ENCODE measurements at regions not wholly inside any gene's neighbourhood (a gene's known extent, or its start where the extent isn't known, plus 50 kb on each side); places are given as distances from the start of the nearest gene placed in this dataset.

GRCh38 chr1:169042377-169042776 is 64.1 kb upstream of the ATP1B1 start:
- no peaks in the 10 kb centered on the region for H3K79me2 ChIP-seq (ENCODE audit: control insufficient read depth, insufficient read depth, low read length)
- TF ChIP-seq CTCF (optimal IDR thresholded peaks at IDR 0.05 in 1 of 3, IDR thresholded peaks at IDR 0.05 in 1 of 3, conservative IDR thresholded peaks at IDR 0.05 in 1 of 3; ENCODE audit: extremely low read depth in 1 of 3, insufficient read depth in 2 of 3, low read length in 3 of 3): no peak
- TF ChIP-seq EZH2 (IDR thresholded peaks at IDR 0.05; ENCODE audit: low read length): no peak
- FAIRE-seq: no peak
- H3K27me3 ChIP-seq (ENCODE audit: control insufficient read depth, extremely low read depth, insufficient read depth, low read length): no peaks in the 10 kb centered on the region
- dilution Hi-C loops (cut with MboI; ENCODE audit: extremely low pct_ligation_motif_present, low sequenced_read_pairs): no loop called here
- H3K4me2 ChIP-seq (ENCODE audit: control insufficient read depth, extremely low read depth, insufficient read depth, low read depth, low read length): no peak overlapping the region
- H3K9me3 ChIP-seq (ENCODE audit: control insufficient read depth, low read depth, low read length): no peaks in the 10 kb centered on the region
- no peak overlapping the region for H3K27ac ChIP-seq (ENCODE audit: control insufficient read depth, insufficient read depth, low read length)
- H3K4me1 ChIP-seq (ENCODE audit: control insufficient read depth, extremely low read depth, insufficient read depth, low read length): no peaks in the 10 kb centered on the region
- no peak overlapping the region for H3K9ac ChIP-seq (ENCODE audit: control insufficient read depth, extremely low read depth, insufficient read depth, low read length)
- no peaks in the 10 kb centered on the region for H3K36me3 ChIP-seq (ENCODE audit: control insufficient read depth in 2 of 2, extremely low read depth in 1 of 2, insufficient read depth in 2 of 2, low read length in 2 of 2)
- no peak overlapping the region for H2AFZ ChIP-seq (ENCODE audit: control insufficient read depth, low read length)
- DNase-seq (ENCODE audit: low read depth, low spot score): no peak
- H4K20me1 ChIP-seq (ENCODE audit: control insufficient read depth, extremely low read depth, insufficient read depth, low read length): no peaks in the 10 kb centered on the region
- H3K9me1 ChIP-seq (ENCODE audit: control insufficient read depth, extremely low read depth, insufficient read depth, low read length): no peaks in the 10 kb centered on the region
- no peak overlapping the region for H3K4me3 ChIP-seq (ENCODE audit: control insufficient read depth in 2 of 3, extremely low read depth in 1 of 3, insufficient read depth in 2 of 3, low read depth in 1 of 3, low read length in 3 of 3)

GRCh38 chr1:169043823-169044222 is 62.7 kb upstream of the ATP1B1 start:
- Histone ChIP-seq H2AFZ (ENCODE audit: control insufficient read depth, low read length) (no peak overlapping the region), H3K4me1 (ENCODE audit: control insufficient read depth, extremely low read depth, insufficient read depth, low read length) (no peaks in the 10 kb centered on the region), H3K27me3 (ENCODE audit: control insufficient read depth, extremely low read depth, insufficient read depth, low read length) (no peaks in the 10 kb centered on the region), H3K4me3 (ENCODE audit: control insufficient read depth in 2 of 3, extremely low read depth in 1 of 3, insufficient read depth in 2 of 3, low read depth in 1 of 3, low read length in 3 of 3) (no peak overlapping the region), H3K9ac (ENCODE audit: control insufficient read depth, extremely low read depth, insufficient read depth, low read length) (no peak overlapping the region), H3K9me3 (ENCODE audit: control insufficient read depth, low read depth, low read length) (no peaks in the 10 kb centered on the region), H3K27ac (ENCODE audit: control insufficient read depth, insufficient read depth, low read length) (no peak overlapping the region), H4K20me1 (ENCODE audit: control insufficient read depth, extremely low read depth, insufficient read depth, low read length) (no peaks in the 10 kb centered on the region), H3K9me1 (ENCODE audit: control insufficient read depth, extremely low read depth, insufficient read depth, low read length) (no peaks in the 10 kb centered on the region), H3K79me2 (ENCODE audit: control insufficient read depth, insufficient read depth, low read length) (no peaks in the 10 kb centered on the region), H3K36me3 (ENCODE audit: control insufficient read depth in 2 of 2, extremely low read depth in 1 of 2, insufficient read depth in 2 of 2, low read length in 2 of 2) (no peaks in the 10 kb centered on the region), H3K4me2 (ENCODE audit: control insufficient read depth, extremely low read depth, insufficient read depth, low read depth, low read length) (no peak overlapping the region)
- TF ChIP-seq CTCF (optimal IDR thresholded peaks at IDR 0.05 in 1 of 3, IDR thresholded peaks at IDR 0.05 in 1 of 3, conservative IDR thresholded peaks at IDR 0.05 in 1 of 3; ENCODE audit: extremely low read depth in 1 of 3, insufficient read depth in 2 of 3, low read length in 3 of 3): no peak
- no peak for TF ChIP-seq EZH2 (IDR thresholded peaks at IDR 0.05; ENCODE audit: low read length)
- FAIRE-seq (no peak), DNase-seq (ENCODE audit: low read depth, low spot score) (no peak)
- dilution Hi-C loops (cut with MboI; ENCODE audit: extremely low pct_ligation_motif_present, low sequenced_read_pairs): no loop called here

Data from keratinocyte (primary cell).